DND-41 (cell line): ENCODE measurements at regions not wholly inside any gene's neighbourhood (a gene's known extent, or its start where the extent isn't known, plus 50 kb on each side); places are given as distances from the start of the nearest gene placed in this dataset.

Experiments
- ATAC-seq: fragments of 200-7000 bp; cut with Tn5 transposase; 3 replicates; pipeline ENCODE4 v1.9.1; 2021; ENCODE audit warnings: low read depth; ENCODE audit not compliant: insufficient read depth
- DNase-seq: peaks from one replicate; pipeline ENCODE4 v3.0.0-alpha.2; 2020
- H2AFZ ChIP-seq: 2 replicates; pipeline ENCODE4 v1.6.0; 2012; ENCODE audit warnings: low read depth, low read length
- H3K27ac ChIP-seq: 2 replicates; pipeline ENCODE4 v1.5.1; 2012; ENCODE audit warnings: low read length, inconsistent platforms
- H3K27me3 ChIP-seq: fragments of 200-600 bp; sonication (generic); 2 replicates; pipeline ENCODE4 v1.6.0; 2012; ENCODE audit warnings: low read length, mild to moderate bottlenecking, inconsistent platforms; ENCODE audit not compliant: insufficient read depth, poor library complexity
- H3K36me3 ChIP-seq: 2 replicates; pipeline ENCODE4 v1.5.1; 2012; ENCODE audit warnings: low read length, inconsistent platforms; ENCODE audit not compliant: insufficient read depth
- H3K4me1 ChIP-seq: 2 replicates; pipeline ENCODE4 v1.5.1; 2012; ENCODE audit warnings: mild to moderate bottlenecking, low read length; ENCODE audit not compliant: insufficient read depth
- H3K4me2 ChIP-seq: 2 replicates; pipeline ENCODE4 v1.6.0; 2012; ENCODE audit warnings: mild to moderate bottlenecking, moderate library complexity, low read length, inconsistent platforms; ENCODE audit not compliant: insufficient read depth
- H3K4me3 ChIP-seq, 2 experiments: fragments of 200-600 bp in 1 of 2; shearing (Covaris generic) in 1 of 2; 2 replicates each; pipeline ENCODE4 v1.5.1; 2012 to 2016; ENCODE audit warnings: inconsistent platforms in 2 of 2, low read length in 2 of 2, mild to moderate bottlenecking in 2 of 2, low read depth in 1 of 2, moderate library complexity in 1 of 2
- H3K79me2 ChIP-seq: 2 replicates; pipeline ENCODE4 v1.6.0; 2012; ENCODE audit warnings: low read length, inconsistent platforms; ENCODE audit not compliant: insufficient read depth
- H3K9ac ChIP-seq: 2 replicates; pipeline ENCODE4 v1.6.0; 2012; ENCODE audit warnings: low read depth, mild to moderate bottlenecking, inconsistent platforms, low read length, moderate library complexity
- H3K9me3 ChIP-seq: 2 replicates; pipeline ENCODE4 v1.5.1; 2012; ENCODE audit warnings: low read length, moderate library complexity, mild to moderate bottlenecking, inconsistent platforms; ENCODE audit not compliant: insufficient read depth, severe bottlenecking
- H4K20me1 ChIP-seq: 2 replicates; pipeline ENCODE4 v1.6.0; 2012; ENCODE audit warnings: low read length; ENCODE audit not compliant: insufficient read depth
- EZH2 ChIP-seq: IDR thresholded peaks from 3 replicates; pipeline ENCODE4 v1.6.1; 2012; ENCODE audit warnings: borderline replicate concordance, low read depth, mild to moderate bottlenecking, moderate library complexity, low read length, inconsistent platforms; ENCODE audit not compliant: severe bottlenecking
- TF ChIP-seq, protein P1 (sequence below): IDR thresholded peaks from 2 replicates; pipeline ENCODE4 v1.5.1; 2012; ENCODE audit warnings: borderline replicate concordance, low read length, moderate library complexity, mild to moderate bottlenecking; ENCODE audit not compliant: poor library complexity, severe bottlenecking; ENCODE audit errors: extremely low read depth

DNA sequence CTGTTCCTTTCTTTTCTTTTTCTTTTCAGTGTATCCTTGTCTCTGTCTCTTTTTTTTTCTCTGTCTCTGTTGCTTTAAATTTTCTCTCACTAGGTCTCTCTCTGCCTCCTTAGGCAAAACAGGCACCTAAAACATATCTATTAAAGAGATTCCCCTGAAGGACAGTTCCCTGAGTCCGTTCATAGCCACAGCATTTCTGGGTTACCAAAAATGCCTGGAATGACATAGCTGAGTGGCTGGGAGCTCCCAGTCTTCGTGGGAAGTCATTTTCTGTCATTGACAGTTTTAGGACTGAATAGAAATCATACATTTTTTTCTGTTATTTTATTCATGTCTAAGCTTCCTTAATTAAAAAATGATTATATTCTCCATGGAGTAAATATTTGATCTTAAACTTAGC lies 323.8 kb upstream of the AZI2 start:
- no peaks in the 10 kb centered on the region for H3K36me3 ChIP-seq
- no peak overlapping the region for H3K27ac ChIP-seq
- H3K4me3 ChIP-seq = no peak overlapping the region
- DNase-seq (no peak), ATAC-seq (no peak)
- no peak overlapping the region for H3K4me2 ChIP-seq
- H3K9ac ChIP-seq = no peak overlapping the region
- H3K9me3 ChIP-seq = no peaks in the 10 kb centered on the region
- H3K79me2 ChIP-seq = no peaks in the 10 kb centered on the region
- H4K20me1 ChIP-seq = no peaks in the 10 kb centered on the region
- H3K4me1 ChIP-seq = no peaks in the 10 kb centered on the region
- no peak overlapping the region for H2AFZ ChIP-seq
- TF ChIP-seq EZH2 = no peak
- TF ChIP-seq, protein P1, sequence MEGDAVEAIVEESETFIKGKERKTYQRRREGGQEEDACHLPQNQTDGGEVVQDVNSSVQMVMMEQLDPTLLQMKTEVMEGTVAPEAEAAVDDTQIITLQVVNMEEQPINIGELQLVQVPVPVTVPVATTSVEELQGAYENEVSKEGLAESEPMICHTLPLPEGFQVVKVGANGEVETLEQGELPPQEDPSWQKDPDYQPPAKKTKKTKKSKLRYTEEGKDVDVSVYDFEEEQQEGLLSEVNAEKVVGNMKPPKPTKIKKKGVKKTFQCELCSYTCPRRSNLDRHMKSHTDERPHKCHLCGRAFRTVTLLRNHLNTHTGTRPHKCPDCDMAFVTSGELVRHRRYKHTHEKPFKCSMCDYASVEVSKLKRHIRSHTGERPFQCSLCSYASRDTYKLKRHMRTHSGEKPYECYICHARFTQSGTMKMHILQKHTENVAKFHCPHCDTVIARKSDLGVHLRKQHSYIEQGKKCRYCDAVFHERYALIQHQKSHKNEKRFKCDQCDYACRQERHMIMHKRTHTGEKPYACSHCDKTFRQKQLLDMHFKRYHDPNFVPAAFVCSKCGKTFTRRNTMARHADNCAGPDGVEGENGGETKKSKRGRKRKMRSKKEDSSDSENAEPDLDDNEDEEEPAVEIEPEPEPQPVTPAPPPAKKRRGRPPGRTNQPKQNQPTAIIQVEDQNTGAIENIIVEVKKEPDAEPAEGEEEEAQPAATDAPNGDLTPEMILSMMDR = no peak
- no peaks in the 10 kb centered on the region for H3K27me3 ChIP-seq

GRCh38 chr3:28673446-28673845 lies 324.8 kb upstream of the AZI2 start:
- H3K36me3 ChIP-seq = no peaks in the 10 kb centered on the region
- H3K4me2 ChIP-seq = no peak overlapping the region
- no peak for DNase-seq
- no peaks in the 10 kb centered on the region for H3K4me1 ChIP-seq
- H4K20me1 ChIP-seq = no peaks in the 10 kb centered on the region
- H3K9ac ChIP-seq = no peak overlapping the region
- H2AFZ ChIP-seq = no peak overlapping the region
- no peaks in the 10 kb centered on the region for H3K27me3 ChIP-seq
- no peaks in the 10 kb centered on the region for H3K9me3 ChIP-seq
- no peak overlapping the region for H3K4me3 ChIP-seq
- no peak overlapping the region for H3K27ac ChIP-seq
- H3K79me2 ChIP-seq = no peaks in the 10 kb centered on the region
- no peak for ATAC-seq
- TF ChIP-seq, protein P1 = no peak
- no peak for TF ChIP-seq EZH2

DNA sequence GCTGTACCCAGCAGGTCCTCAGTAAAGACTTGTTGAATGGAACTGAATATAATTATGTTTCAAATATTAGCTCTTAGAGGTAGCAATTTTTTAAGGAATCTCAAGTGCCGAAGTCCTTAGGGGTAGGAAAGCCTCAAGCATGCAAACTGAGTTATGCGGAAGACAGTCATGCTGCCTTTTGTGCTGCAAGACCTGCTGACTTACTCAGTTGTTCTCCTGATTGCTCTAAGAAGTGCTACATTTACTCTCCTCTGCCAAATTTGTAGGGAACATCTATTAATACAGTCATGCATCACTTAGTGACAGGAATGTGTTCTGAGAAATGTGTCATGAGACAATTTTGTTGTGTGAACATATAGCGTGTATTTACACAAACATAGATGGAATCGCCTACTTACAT lies 325.6 kb upstream of the AZI2 start:
- H3K36me3 ChIP-seq = no peaks in the 10 kb centered on the region
- no peak overlapping the region for H2AFZ ChIP-seq
- H4K20me1 ChIP-seq = no peaks in the 10 kb centered on the region
- H3K27ac ChIP-seq = no peak overlapping the region
- ATAC-seq (no peak), DNase-seq (no peak)
- H3K79me2 ChIP-seq = no peaks in the 10 kb centered on the region
- no peak overlapping the region for H3K4me3 ChIP-seq
- H3K9me3 ChIP-seq = no peaks in the 10 kb centered on the region
- H3K4me1 ChIP-seq = no peaks in the 10 kb centered on the region
- TF ChIP-seq EZH2 = no peak
- TF ChIP-seq, protein P1 = no peak
- no peaks in the 10 kb centered on the region for H3K27me3 ChIP-seq
- H3K4me2 ChIP-seq = no peak overlapping the region
- H3K9ac ChIP-seq = no peak overlapping the region

GRCh38 chr3:28677581-28677980 lies 329.0 kb upstream of the AZI2 start:
- H3K79me2 ChIP-seq = no peaks in the 10 kb centered on the region
- DNase-seq (no peak), ATAC-seq (no peak)
- H4K20me1 ChIP-seq = no peaks in the 10 kb centered on the region
- 0 out of 2 replicates have a peak, but pooled peaks cover 3% of the 10 kb centered on the region for H3K4me1 ChIP-seq
- no peak overlapping the region for H2AFZ ChIP-seq
- H3K27ac ChIP-seq = no peak overlapping the region
- no peaks in the 10 kb centered on the region for H3K36me3 ChIP-seq
- no peaks in the 10 kb centered on the region for H3K27me3 ChIP-seq
- no peaks in the 10 kb centered on the region for H3K9me3 ChIP-seq
- H3K4me2 ChIP-seq = no peak overlapping the region
- no peak overlapping the region for H3K4me3 ChIP-seq
- TF ChIP-seq, protein P1 = no peak
- no peak for TF ChIP-seq EZH2
- H3K9ac ChIP-seq = no peak overlapping the region
